K562 (cell line): ENCODE measurements at regions not wholly inside any gene's neighbourhood (a gene's known extent, or its start where the extent isn't known, plus 50 kb on each side); places are given as distances from the start of the nearest gene placed in this dataset.

Experiments
- ATF2 ChIP-seq: sonication (generic); formaldehyde crosslinking; IDR thresholded peaks from 2 replicates; pipeline ENCODE4 v1.8.1; 2022; ENCODE audit warnings: missing genetic modification reagents
- CBFB ChIP-seq: sonication (generic); formaldehyde crosslinking; IDR thresholded peaks from 2 replicates; pipeline ENCODE4 v1.4.0; 2020; ENCODE audit warnings: mild to moderate bottlenecking, missing genetic modification reagents
- CTCF ChIP-seq, 3 experiments: IDR thresholded peaks in 2 of 3; conservative IDR thresholded peaks in 1 of 3; 2 replicates each; pipeline ENCODE4 v1.5.1; 2011 to 2012; ENCODE audit warnings: low read length in 3 of 3, mild to moderate bottlenecking in 3 of 3, control low read depth in 2 of 3, improper control_type of control experiment in 1 of 3, inconsistent platforms in 1 of 3, low read depth in 1 of 3, mixed read lengths in 1 of 3, moderate library complexity in 1 of 3; ENCODE audit not compliant: insufficient read depth in 2 of 3
- ESRRA ChIP-seq: fragments of 450-650 bp; IDR thresholded peaks from 2 replicates; pipeline ENCODE4 v1.6.1; 2014; ENCODE audit warnings: low read depth, mild to moderate bottlenecking, moderate library complexity, borderline replicate concordance
- MBD1 ChIP-seq: fragments of 250-450 bp; sonication (Bioruptor Pico); IDR thresholded peaks from 2 replicates; pipeline ENCODE4 v1.8.0; 2022; ENCODE audit warnings: inconsistent platforms
- RFX5 ChIP-seq: IDR thresholded peaks from 2 replicates; pipeline ENCODE4 v1.6.1; 2011; ENCODE audit warnings: low read depth, mild to moderate bottlenecking, improper control_type of control experiment, low read length
- SRF ChIP-seq, 2 experiments: fragments of 250-450, 450-650 bp in 1 of 2; sonication (Bioruptor Pico) in 1 of 2; sonication (generic) in 1 of 2; formaldehyde crosslinking; IDR thresholded peaks; 2 replicates each; pipeline versions ENCODE4 v1.5.0 to v1.5.1; 2020 to 2022; ENCODE audit warnings: mild to moderate bottlenecking in 1 of 2, missing genetic modification reagents in 1 of 2
- ZHX1 ChIP-seq: fragments of 150-350 bp; conservative IDR thresholded peaks from 2 replicates; pipeline ENCODE4 v1.6.1; 2014; ENCODE audit warnings: low read length
- ZNF121 ChIP-seq: sonication (generic); formaldehyde crosslinking; conservative IDR thresholded peaks from 2 replicates; pipeline ENCODE4 v1.8.0; 2022; ENCODE audit warnings: missing genetic modification reagents

- no peak for TF ChIP-seq CTCF (IDR thresholded peaks at IDR 0.05 in 2 of 3, conservative IDR thresholded peaks at IDR 0.05 in 1 of 3; ENCODE audit: insufficient read depth in 2 of 3, low read depth in 1 of 3, low read length in 3 of 3)
- no peak for TF ChIP-seq CBFB (CRISPR knock-in tag)
- TF ChIP-seq ZHX1, result no peak
- no peak for TF ChIP-seq SRF (CRISPR knock-in tag; IDR thresholded peaks at IDR 0.05)
- TF ChIP-seq ESRRA, result no peak
- no peak for TF ChIP-seq MBD1 (CRISPR knock-in tag)
- TF ChIP-seq ATF2 (CRISPR knock-in tag), result no peak
- no peak for TF ChIP-seq ZNF121
- TF ChIP-seq RFX5, result no peak
Observed at GRCh38 chr4:9611101-9611500, 166.9 kb downstream of the DEFB131A start.
